ENCODE measurements at regions not wholly inside any gene's neighbourhood (a gene's known extent, or its start where the extent isn't known, plus 50 kb on each side); places are given as distances from the start of the nearest gene placed in this dataset.

DNA sequence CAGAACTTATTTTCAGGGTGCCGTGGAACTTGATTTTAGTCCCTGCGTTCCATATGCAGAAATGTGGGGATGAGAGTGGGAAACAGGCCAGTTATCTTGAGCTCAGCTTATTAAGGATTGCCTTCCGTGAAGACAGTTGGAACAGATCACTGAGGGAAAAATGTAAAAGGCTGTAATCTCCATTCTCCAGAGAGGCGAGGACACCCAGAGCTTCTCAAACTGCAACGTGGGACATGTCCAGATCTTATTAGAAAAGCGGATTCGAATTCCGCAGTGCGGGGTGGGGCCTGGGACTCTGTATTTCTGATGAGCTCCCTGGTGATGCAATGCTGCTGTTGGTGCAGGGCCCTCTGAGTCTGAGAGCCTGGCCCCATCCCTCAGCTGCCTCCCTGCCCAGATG lies 185.6 kb upstream of the CIBAR2 start:
- no peak for TF ChIP-seq EZH2 (IDR thresholded peaks at IDR 0.05; ENCODE audit: borderline replicate concordance)
- no peak for TF ChIP-seq EZH2phosphoT487 (IDR thresholded peaks at IDR 0.05; ENCODE audit: low read depth, severe bottlenecking, unreplicated experiment)

All from hepatocyte (in vitro differentiated cells).